Stimulated activated CD8-positive, alpha-beta memory T cell treated with anti-CD3 and anti-CD28 coated beads, Interleukin-7, amount 100 ng/mL, for 48 hours (primary cell): ENCODE measurements at regions not wholly inside any gene's neighbourhood (a gene's known extent, or its start where the extent isn't known, plus 50 kb on each side); places are given as distances from the start of the nearest gene placed in this dataset.

Experiments used
- DNase-seq, 2 donors: peaks; one replicate each; pipeline ENCODE4 v3.0.0-alpha.2; 2020; ENCODE audit warnings: low read depth in 1 of 2; ENCODE audit errors: extremely low read depth in 1 of 2

GRCh38 chr7:121575194-121575765 is 179.2 kb upstream of the FAM3C start:
- DNase-seq: no peak

GRCh38 chr7:121574109-121574508 is 178.0 kb upstream of the FAM3C start:
- no peak for DNase-seq

DNA sequence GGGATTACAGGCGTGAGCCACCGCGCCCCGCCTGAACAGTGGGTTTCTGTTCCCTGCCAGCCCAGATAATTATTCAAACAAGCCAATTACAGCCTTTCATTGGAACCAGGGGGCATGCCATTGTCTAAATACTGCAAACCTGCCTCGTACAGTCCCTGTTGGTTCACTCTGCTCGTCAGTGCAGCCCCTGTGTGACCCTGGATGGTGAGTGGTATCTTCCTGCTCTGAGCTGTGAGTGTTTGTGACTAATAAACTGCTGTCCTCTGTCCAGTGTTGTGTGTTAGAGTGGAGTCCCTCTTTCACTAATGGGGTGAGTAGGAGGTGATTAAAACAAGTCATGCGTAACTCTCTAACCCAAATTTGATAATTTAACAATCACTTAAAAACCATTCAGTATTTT is 176.5 kb upstream of the FAM3C start:
- no peak for DNase-seq

DNA sequence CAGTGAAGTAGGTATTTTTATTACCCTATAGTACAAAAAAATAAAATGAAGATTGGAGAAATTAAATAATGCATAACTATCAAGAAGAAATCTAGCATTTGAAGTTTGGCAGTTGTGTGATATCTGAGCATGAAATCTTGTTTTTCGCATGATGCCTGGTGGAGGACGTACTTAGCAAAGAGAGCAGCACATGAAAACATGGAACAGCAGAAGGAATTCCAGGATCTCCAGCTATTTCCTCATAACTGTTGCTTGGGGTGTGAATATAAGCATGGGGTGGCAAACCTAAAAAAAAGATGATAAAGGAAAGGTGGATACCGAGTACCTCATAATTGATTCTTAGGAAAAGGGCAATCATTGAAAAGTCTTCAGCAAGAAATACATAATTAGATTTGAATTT is 174.3 kb upstream of the FAM3C start:
- no peak for DNase-seq

DNA sequence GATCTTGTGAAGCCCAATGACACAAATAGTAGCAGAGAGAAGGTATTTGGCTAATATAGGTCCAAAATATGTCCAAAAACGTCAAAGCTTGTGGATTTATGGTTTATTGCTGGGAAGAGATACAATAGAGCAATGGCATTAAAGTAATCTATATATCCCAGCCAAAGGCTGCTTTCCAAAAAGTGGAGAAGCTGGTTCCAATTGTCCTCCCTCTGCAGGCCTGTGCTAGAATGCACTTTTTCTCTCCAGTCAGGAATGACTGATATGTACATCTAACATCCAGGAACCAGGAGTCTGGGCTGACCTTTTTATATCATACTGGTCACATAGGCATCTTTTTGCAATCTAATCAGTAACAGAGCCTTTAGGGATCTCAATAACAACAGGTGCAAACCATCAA is 167.1 kb upstream of the FAM3C start:
- no peak for DNase-seq

DNA sequence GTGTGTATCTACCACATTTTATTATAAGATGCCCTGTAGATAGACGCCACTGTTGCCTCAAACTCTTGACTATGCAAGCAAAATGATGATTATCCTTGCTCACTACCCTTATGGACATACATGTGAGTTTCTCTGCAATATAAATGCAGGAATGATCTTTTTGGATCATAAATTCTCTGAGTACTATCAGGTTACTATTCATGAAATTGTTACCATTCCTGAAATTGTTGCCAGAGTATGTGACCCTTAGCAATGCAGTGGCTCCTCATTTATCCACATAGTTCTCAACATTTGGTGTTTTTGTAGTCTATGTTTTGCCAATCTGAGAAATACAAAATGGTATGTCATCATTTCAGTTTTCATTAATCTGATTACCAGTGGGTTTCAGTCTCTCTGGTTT is 166.2 kb upstream of the FAM3C start:
- DNase-seq: no peak

DNA sequence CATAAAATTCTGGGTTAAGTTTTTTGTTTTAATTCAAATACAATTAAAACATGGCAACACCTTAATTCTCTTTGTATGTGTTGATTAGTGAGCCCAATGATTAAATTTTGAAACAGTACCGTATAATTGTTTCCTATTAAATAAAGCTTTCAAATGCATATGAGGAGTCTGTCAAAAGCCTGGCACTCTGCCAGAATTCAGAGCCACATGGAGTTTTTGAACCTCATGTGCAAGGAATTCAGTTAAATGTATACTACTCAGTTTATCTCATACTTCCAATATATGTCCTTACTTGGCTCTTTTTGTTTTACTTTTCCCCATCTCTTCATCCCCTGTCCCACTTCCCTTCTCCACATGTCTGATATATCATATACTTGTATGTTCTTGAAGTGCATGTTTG is 165.6 kb upstream of the FAM3C start:
- no peak for DNase-seq

DNA sequence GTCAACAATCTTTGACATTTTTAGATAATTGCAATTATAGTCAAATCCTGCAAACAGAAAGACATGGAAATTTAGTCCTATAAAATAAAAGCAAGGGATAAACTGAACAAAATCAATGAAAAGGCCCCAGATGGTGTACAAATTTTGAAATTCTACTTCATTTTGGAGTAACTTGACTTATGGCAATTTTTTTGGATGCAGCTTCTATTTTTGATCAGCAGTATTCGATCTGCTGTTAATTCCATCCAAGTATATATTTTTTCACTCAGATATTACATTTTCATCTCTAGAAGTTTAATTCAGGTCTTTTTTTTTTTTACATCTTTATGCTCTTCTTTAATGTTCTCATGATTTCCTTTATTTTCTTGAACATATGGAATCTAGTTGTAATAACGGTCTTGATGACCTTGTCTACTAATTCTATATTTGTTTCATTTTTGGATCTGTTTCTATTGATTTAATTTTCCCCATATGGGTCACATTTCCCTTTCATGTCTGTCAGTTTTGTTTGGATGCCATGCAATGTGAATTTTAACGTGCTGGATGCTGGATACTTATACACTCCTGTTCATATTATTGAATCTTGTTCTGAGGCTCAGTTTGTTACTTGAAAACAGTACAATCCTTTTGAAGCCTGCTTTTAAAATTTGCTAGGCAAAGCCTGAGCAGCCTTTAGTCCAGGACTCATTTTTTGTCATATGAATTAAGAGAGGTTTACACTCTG is 164.3 kb upstream of the FAM3C start:
- DNase-seq: no peak

- no peak for DNase-seq
Measured at GRCh38 chr7:121558288-121558687, 162.2 kb upstream of the FAM3C start.

- no peak for DNase-seq
Measured at GRCh38 chr7:121557034-121557892, 161.2 kb upstream of the FAM3C start.

GRCh38 chr7:121555558-121555957 is 159.4 kb upstream of the FAM3C start:
- no peak for DNase-seq

DNA sequence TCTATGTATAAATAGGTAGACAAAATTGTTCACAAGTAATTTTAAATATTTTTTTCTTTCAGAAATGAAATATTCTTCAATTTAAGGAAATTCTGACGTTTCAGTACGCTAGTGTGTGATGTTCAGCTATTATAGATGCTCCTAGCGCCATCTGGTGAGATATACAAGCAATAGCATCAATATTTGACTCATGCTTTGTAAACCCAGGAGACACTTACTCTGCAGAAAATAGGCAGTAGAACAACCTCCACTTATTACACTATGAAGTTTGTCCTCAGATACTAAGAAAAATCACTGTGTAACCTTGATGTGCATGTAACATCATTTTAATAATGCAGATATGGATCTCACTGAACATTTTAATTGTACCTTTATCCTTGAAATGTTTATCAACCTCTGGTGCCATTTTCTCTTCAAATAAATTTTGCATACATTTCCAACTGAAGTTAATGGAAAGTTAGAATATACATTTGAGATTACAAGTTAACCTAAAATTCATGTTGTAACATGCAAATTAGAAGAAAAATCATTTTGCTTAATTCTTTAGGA is 151.5 kb upstream of the FAM3C start:
- no peak for DNase-seq

DNA sequence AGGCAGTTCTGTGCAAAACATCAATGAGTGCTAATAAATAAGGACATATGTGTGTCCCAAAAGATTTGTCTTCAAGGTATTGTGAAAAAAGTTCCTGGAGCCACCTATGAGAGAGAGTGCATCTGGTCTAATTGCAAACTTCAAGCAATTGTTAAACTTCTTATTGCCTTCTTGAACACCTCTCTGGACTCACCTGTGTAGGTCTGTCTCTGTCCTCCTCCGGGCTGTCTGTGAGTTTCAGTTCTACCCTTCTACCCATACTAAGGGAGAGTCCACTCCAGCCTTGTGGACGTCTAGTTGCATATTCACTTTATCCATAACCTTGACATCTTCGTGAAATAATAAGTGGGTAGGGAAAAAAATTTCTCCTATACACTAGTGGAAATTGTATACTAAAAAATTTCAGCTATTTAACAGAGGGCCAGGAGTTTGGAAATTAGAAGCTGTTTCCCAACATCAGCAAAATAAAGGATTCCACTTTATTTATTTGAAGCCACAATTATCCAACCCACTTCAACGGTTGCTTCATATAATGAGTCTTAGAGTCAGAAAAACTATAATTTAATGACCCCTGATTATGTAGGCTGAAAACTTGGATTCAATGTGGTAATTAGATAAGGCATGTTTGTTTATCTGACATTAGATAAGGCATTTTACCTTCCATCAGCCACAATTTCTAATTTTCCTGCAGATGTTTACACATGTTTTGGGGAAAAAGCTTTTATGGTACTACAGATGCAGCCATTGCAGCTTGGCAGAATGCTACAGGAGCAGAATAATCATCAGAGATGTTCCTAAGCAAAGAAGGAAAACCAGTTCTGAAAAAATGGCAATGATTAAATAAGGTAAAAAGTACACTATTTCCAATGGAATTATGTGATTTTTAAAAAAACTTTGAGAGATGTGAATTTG is 150.8 kb upstream of the FAM3C start:
- DNase-seq: no peak

DNA sequence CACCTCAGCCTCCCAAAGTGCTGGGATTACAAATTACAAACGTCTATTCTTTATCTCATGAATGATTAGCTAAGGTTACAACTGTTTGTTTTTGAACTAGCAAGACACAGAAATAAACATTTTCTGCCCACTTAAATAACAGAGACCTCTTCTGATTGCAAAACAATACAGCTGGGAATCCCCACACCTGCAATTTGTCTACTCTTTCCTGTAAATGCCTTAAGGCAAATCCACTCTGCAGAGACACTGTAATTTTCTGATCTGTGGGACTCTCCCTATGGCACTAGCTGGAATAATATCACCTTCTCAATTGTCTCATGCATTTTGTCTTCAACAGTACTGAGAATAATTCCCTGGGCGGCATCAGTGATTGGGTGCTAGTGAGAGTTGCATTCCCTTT is 149.3 kb upstream of the FAM3C start:
- no peak for DNase-seq

DNA sequence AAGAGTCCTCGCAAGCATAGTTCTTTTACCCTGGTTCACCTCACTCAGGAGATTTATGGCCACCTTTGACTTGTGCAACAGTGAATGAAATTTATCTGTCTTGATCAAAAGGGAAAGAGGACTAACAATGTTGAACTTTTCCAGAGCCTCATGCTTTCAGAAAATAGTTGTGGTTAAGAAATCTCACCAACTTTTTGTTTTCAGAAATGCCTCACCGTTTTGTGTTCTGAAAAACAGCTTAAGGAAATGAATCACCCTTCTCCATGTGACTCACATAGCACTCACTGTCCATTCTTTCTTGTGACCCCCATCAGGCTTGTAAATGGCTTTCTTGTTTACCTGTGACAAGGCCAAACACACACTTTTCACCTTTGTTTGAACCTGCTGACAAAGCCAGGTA is 148.6 kb upstream of the FAM3C start:
- DNase-seq: no peak

DNA sequence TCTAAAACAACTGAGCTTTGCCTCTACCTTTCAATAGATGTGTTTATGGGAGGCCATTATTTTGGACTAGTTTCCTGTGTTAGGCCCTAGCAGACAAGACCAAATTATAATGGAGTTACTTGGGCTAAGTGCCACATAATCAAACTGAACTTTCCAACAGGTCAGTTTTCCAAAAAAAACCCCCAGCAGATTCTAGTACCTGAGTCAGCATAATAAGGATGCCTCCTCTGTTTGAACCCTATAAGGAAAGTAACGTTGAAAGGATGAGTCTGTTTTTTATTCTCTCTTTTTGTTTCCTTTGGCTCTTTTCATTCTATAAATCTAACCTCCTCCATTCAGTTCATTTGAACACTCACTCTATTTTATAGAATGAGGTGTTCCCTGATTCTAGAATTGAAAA is 148.1 kb upstream of the FAM3C start:
- DNase-seq: no peak

- DNase-seq: no peak
Measured at GRCh38 chr7:121541457-121541856, 145.3 kb upstream of the FAM3C start.

GRCh38 chr7:121540138-121540537 is 144.0 kb upstream of the FAM3C start:
- DNase-seq: no peak

- DNase-seq: no peak
Measured at GRCh38 chr7:121537031-121537430, 140.9 kb upstream of the FAM3C start.

GRCh38 chr7:121531175-121532070 is 135.3 kb upstream of the FAM3C start:
- no peak for DNase-seq
